ENCODE measurements at regions not wholly inside any gene's neighbourhood (a gene's known extent, or its start where the extent isn't known, plus 50 kb on each side); places are given as distances from the start of the nearest gene placed in this dataset.

DNA sequence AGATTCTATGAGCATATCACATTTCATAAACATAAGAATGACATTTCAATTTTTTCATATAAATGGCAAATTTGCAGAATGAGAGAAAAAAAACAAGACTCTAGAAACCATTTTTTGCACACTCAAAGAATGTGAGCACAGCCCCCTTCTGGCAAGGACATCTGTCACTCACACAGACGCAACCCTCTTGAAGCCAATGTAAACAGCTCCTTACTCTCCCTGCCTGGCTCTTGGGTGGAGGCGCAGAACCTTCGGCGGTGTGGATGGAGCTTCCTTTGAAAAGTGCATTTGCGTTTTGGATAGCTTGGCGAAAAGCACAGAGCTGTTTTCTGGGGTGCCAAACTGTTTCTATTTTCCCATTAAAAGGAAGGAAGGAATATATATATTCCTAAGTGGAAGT, 367.6 kb upstream of the TSHZ3 start:
- no peak overlapping the region for H3K9ac ChIP-seq (replicated peaks in 1 of 4; ENCODE audit: extremely low read depth in 1 of 4, low read depth in 3 of 4, low read length in 3 of 4)
- no peaks in the 10 kb centered on the region; a peak in 1 of 7 replicates for H3K4me1 ChIP-seq (replicated peaks in 1 of 4; ENCODE audit: control insufficient read depth in 3 of 4, insufficient read depth in 4 of 4, low read length in 3 of 4)
- H2BK5ac ChIP-seq (ENCODE audit: low read depth, low read length): no peak overlapping the region
- H3K79me1 ChIP-seq (ENCODE audit: low read depth, low read length): no peaks in the 10 kb centered on the region
- no peak for DNase-seq (ENCODE audit: low read depth in 1 of 2, low spot score in 2 of 2)
- no peaks in the 10 kb centered on the region for H3K36me3 ChIP-seq (ENCODE audit: control insufficient read depth in 2 of 4, insufficient read depth in 4 of 4, low read length in 3 of 4)
- no peak overlapping the region for H3K4ac ChIP-seq (replicated peaks; ENCODE audit: insufficient read length, low read depth, low read length)
- H2BK20ac ChIP-seq (ENCODE audit: low read length): no peak overlapping the region
- no peaks in the 10 kb centered on the region for H4K20me1 ChIP-seq (replicated peaks in 1 of 2; ENCODE audit: control insufficient read depth in 1 of 2, insufficient read depth in 2 of 2, low read length in 2 of 2)
- H3K23ac ChIP-seq (ENCODE audit: insufficient read length): no peak overlapping the region
- no peak overlapping the region for H3K4me3 ChIP-seq (ENCODE audit: extremely low read depth in 1 of 4, insufficient read depth in 2 of 4, low read depth in 3 of 4, low read length in 4 of 4)
- H2BK12ac ChIP-seq (ENCODE audit: low read depth, low read length): no peak overlapping the region
- no peak overlapping the region for H3K18ac ChIP-seq (ENCODE audit: extremely low read depth, low read length)
- 81% methylated on average over 6 of the region's 6 CpGs; no CpG with 5 or more reads in 1 of the 2 experiments for WGBS, 2 experiments (ENCODE audit: extremely low coverage in 1 of 2, insufficient coverage in 1 of 2, insufficient read length in 1 of 2, insufficient replicate concordance in 2 of 2, low coverage in 1 of 2, low lambda C conversion rate in 2 of 2, missing lambda C conversion rate in 1 of 2)
- H2AK5ac ChIP-seq (ENCODE audit: low read depth, low read length): no peak overlapping the region
- CTCF ChIA-PET (ENCODE audit: partially characterized antibody): interaction anchor here (0.5 to 1.3 kb wide), 3 partner anchors 23 to 453 kb away, joined by 3 to 4 read pairs (median 3); no protein-coding TSS in a partner anchor
- H2BK15ac ChIP-seq (ENCODE audit: low read length): no peak overlapping the region
- H3K4me2 ChIP-seq (ENCODE audit: insufficient read depth in 1 of 2, low read depth in 2 of 2, low read length in 2 of 2): no peak overlapping the region
- no peak overlapping the region for H2AFZ ChIP-seq (ENCODE audit: low read length)
- H3K14ac ChIP-seq (ENCODE audit: insufficient read length): no peak overlapping the region
- H3K27ac ChIP-seq (ENCODE audit: low read depth, low read length): no peak overlapping the region
- POLR2A ChIA-PET (ENCODE audit: partially characterized antibody): no interaction called here
- no peak overlapping the region for H4K91ac ChIP-seq (replicated peaks; ENCODE audit: insufficient read length, low read length)
- H3K56ac ChIP-seq (replicated peaks; ENCODE audit: insufficient read length, low read depth, low read length): no peak overlapping the region
- no peak overlapping the region for H2BK120ac ChIP-seq (replicated peaks; ENCODE audit: low read depth, low read length)
- H3K23me2 ChIP-seq (ENCODE audit: low read depth, low read length): no peaks in the 10 kb centered on the region
- H4K8ac ChIP-seq (ENCODE audit: extremely low read depth, insufficient read depth, low read length): no peak overlapping the region
- no peaks in the 10 kb centered on the region for H3K9me3 ChIP-seq (ENCODE audit: insufficient read depth in 2 of 2, low read depth in 1 of 2, low read length in 1 of 2)
- no peak for FAIRE-seq
- no peak overlapping the region for H4K5ac ChIP-seq (ENCODE audit: insufficient read length, low read depth, low read length)
- H3K27me3 ChIP-seq (replicated peaks in 1 of 4; ENCODE audit: control insufficient read depth in 3 of 4, extremely low read depth in 1 of 4, insufficient read depth in 3 of 4, low read length in 3 of 4): no peaks in the 10 kb centered on the region
- no peaks in the 10 kb centered on the region for H3K79me2 ChIP-seq (ENCODE audit: control insufficient read depth in 1 of 2, insufficient read depth in 2 of 2, low read length in 2 of 2)
- TF ChIP-seq CBX5 (IDR thresholded peaks at IDR 0.05; ENCODE audit: low read depth, low read length) (no peak), GABPA (IDR thresholded peaks at IDR 0.05; ENCODE audit: borderline replicate concordance, insufficient read depth, low read length) (no peak), CEBPB (IDR thresholded peaks at IDR 0.05; ENCODE audit: low read depth, low read length) (no peak), RNF2 (IDR thresholded peaks at IDR 0.05; ENCODE audit: borderline replicate concordance, low read depth, low read length, missing control alignments, poor library complexity, severe bottlenecking) (no peak)
